ENCODE measurements at regions not wholly inside any gene's neighbourhood (a gene's known extent, or its start where the extent isn't known, plus 50 kb on each side); places are given as distances from the start of the nearest gene placed in this dataset.
"Not testable (repeated sequence)": the region's sequence is repeated elsewhere in the genome, so short reads cannot be mapped to it uniquely, and the experiment has no call there.

- not testable (repeated sequence) for DNase-seq
Measured at GRCh38 chr16:18148132-18148531, 188.4 kb downstream of the NPIPA8 start.

GRCh38 chr16:18146601-18147142 is 189.9 kb downstream of the NPIPA8 start:
- not testable (repeated sequence) for DNase-seq

- DNase-seq, result not testable (repeated sequence)
Measured at GRCh38 chr16:18142066-18142465, 194.5 kb downstream of the NPIPA8 start.

- DNase-seq, result not testable (repeated sequence)
Measured at GRCh38 chr16:18136288-18136687, 200.2 kb downstream of the NPIPA8 start.

GRCh38 chr16:18135024-18135423 is 201.5 kb downstream of the NPIPA8 start:
- DNase-seq, result not testable (repeated sequence)

GRCh38 chr16:18131587-18131986 is 204.9 kb downstream of the NPIPA8 start:
- not testable (repeated sequence) for DNase-seq

- not testable (repeated sequence) for DNase-seq
Measured at GRCh38 chr16:18130478-18131120, 205.9 kb downstream of the NPIPA8 start.

GRCh38 chr16:18127033-18127432 is 209.5 kb downstream of the NPIPA8 start:
- not testable (repeated sequence) for DNase-seq

GRCh38 chr16:18119092-18119491 is 217.4 kb downstream of the NPIPA8 start:
- DNase-seq, result not testable (repeated sequence)

- not testable (repeated sequence) for DNase-seq
Measured at GRCh38 chr16:18118684-18119083, 217.9 kb downstream of the NPIPA8 start.

GRCh38 chr16:18118071-18118470 is 218.5 kb downstream of the NPIPA8 start:
- DNase-seq, result not testable (repeated sequence)

- DNase-seq, result not testable (repeated sequence)
Measured at GRCh38 chr16:18104412-18104811, 232.1 kb downstream of the NPIPA8 start.

GRCh38 chr16:18101077-18101476 is 235.5 kb downstream of the NPIPA8 start:
- DNase-seq, result not testable (repeated sequence)

- not testable (repeated sequence) for DNase-seq
Measured at GRCh38 chr16:18092605-18093004, 243.9 kb downstream of the NPIPA8 start.

- not testable (repeated sequence) for DNase-seq
Measured at GRCh38 chr16:18080658-18081363, 255.7 kb downstream of the NPIPA8 start.

GRCh38 chr16:18077910-18078309 is 258.6 kb downstream of the NPIPA8 start:
- not testable (repeated sequence) for DNase-seq

GRCh38 chr16:18072161-18072560 is 264.4 kb downstream of the NPIPA8 start:
- DNase-seq, result no peak

- DNase-seq, result no peak
Measured at GRCh38 chr16:18069683-18070082, 266.9 kb downstream of the NPIPA8 start.

- no peak for DNase-seq
Measured at GRCh38 chr16:18068477-18068876, 268.1 kb downstream of the NPIPA8 start.

- DNase-seq, result no peak
Measured at GRCh38 chr16:18062713-18063112, 273.8 kb downstream of the NPIPA8 start.

- DNase-seq, result no peak
Measured at GRCh38 chr16:18060351-18060750, 276.2 kb downstream of the NPIPA8 start.

- DNase-seq, result no peak
Measured at GRCh38 chr16:18059577-18059976, 277.0 kb downstream of the NPIPA8 start.

GRCh38 chr16:18059089-18059488 is 277.4 kb downstream of the NPIPA8 start:
- no peak for DNase-seq

- no peak for DNase-seq
Measured at GRCh38 chr16:18055411-18055916, 281.1 kb downstream of the NPIPA8 start.
